Heart left ventricle (tissue), 16 donors: ENCODE measurements at regions not wholly inside any gene's neighbourhood (a gene's known extent, or its start where the extent isn't known, plus 50 kb on each side); places are given as distances from the start of the nearest gene placed in this dataset.

Source experiments
- ATAC-seq, 4 donors: fragments of 200-7000 bp; cut with Tn5 transposase; one replicate each; pipeline ENCODE4 v1.9.1; 2020 to 2022; ENCODE audit warnings: moderate library complexity in 4 of 4, mild to moderate bottlenecking in 3 of 4, moderate number of reproducible peaks in 1 of 4
- DNase-seq, 5 donors: peaks; one replicate each; pipeline ENCODE4 v3.0.0-alpha.2; 2020
- H3K27ac ChIP-seq, 12 donors: fragments of 200-600 bp; sonication (generic) in 4 of 12; one replicate each; pipeline versions ENCODE4 v1.5.0 to v1.8.0; 2016 to 2022; ENCODE audit warnings: mild to moderate bottlenecking in 2 of 12
- H3K27me3 ChIP-seq, 9 donors: fragments of 200-600 bp; sonication (generic) in 2 of 9; one replicate each; pipeline versions ENCODE4 v1.5.1 to v1.8.0; 2016 to 2022; ENCODE audit warnings: mild to moderate bottlenecking in 3 of 9
- H3K36me3 ChIP-seq, 9 donors: fragments of 200-600 bp; sonication (generic) in 2 of 9; one replicate each; pipeline versions ENCODE4 v1.5.0 to v1.8.0; 2018 to 2022; ENCODE audit warnings: mild to moderate bottlenecking in 2 of 9
- H3K4me1 ChIP-seq, 12 donors: fragments of 200-600 bp; sonication (generic) in 4 of 12; one replicate each; pipeline versions ENCODE4 v1.5.0 to v1.8.0; 2016 to 2022; ENCODE audit warnings: mild to moderate bottlenecking in 3 of 12
- H3K4me3 ChIP-seq, 12 donors: fragments of 200-600 bp; sonication (generic) in 4 of 12; one replicate each; pipeline versions ENCODE4 v1.5.0 to v1.8.0; 2017 to 2022; ENCODE audit warnings: mild to moderate bottlenecking in 9 of 12, moderate library complexity in 4 of 12
- H3K9me3 ChIP-seq, 12 donors: fragments of 200-600 bp; sonication (generic) in 4 of 12; one replicate each; pipeline versions ENCODE4 v1.5.0 to v1.8.0; 2016 to 2022; ENCODE audit warnings: mild to moderate bottlenecking in 1 of 12
- CTCF ChIP-seq, 12 donors: fragments of 200-600 bp; sonication (generic) in 4 of 12; IDR thresholded peaks; one replicate each; pipeline versions ENCODE4 v1.5.0 to v1.8.0; 2018 to 2022; ENCODE audit warnings: antibody characterized with exemption in 12 of 12, mild to moderate bottlenecking in 5 of 12
- POLR2A ChIP-seq, 2 donors: fragments of 450-650 bp; IDR thresholded peaks; one replicate each; pipeline ENCODE4 v1.6.1; 2017; ENCODE audit warnings: antibody characterized with exemption in 2 of 2, mild to moderate bottlenecking in 2 of 2, moderate library complexity in 2 of 2
- WGBS, 4 donors: extraction: QIAGEN DNeasy Blood & Tissue Kit in 2 of 4; methylation state at CpG; one replicate each; pipeline versions ENCODE4 v1.1.5 to v1.1.7; 2013 to 2018; 5-methylcytosine and 5-hydroxymethylcytosine counted together
- intact Hi-C, 10 donors: fragments of 100-400 bp; cut with DNase I; formaldehyde crosslinking; loops; one replicate each; pipeline versions ENCODE4 v1.11.1 to v1.14.2; 2022
- donor health status: ischemic (EF 13 %, LVEDD 7.1; RV severe dilation, severe dysfunction).
- donor health status: healthy with polysubstance abuse.
- donor health status: DM: no; HTN: yes; CAD: no.
- donor health status: DM: no; HTN: no; CAD: no.
- donor health status: ischemic (EF 25% LVEDD 6.9; RV normal size, moderate dysfunction).
- donor health status: ischemic (EF 25% LVEDD 5.7; RV mildly dilated, moderate dysfunction).
- donor health status: healthy.
- donor health status: DM: yes; HTN: yes; CAD: no.
- donor health status: ischemic (EF 35%, LVEDD 5.7; RV mildly dilated, moderate dysfunction).
- donor health status: nonischemic (EF 11% LVEDD 7.7; RV severe dilation, severe dysfunction).
- donor health status: DM: yes; HTN: yes; CAD: no.
- donor health status: PGD.
- donor health status: ischemic (EF 29% LVEDD 5.4; RV normal size, mild dysfunction).
- donor health status: nonischemic (EF 23%, LVEDD 6.1; RV moderate dilation, normal function).

- Histone ChIP-seq H3K27me3 (peaks cover 0 to 1% (median 0%) of the 10 kb centered on the region in 9 donors), H3K36me3 (no peaks in the 10 kb centered on the region), H3K27ac (no peak overlapping the region), H3K4me3 (no peak overlapping the region), H3K9me3 (no peaks in the 10 kb centered on the region), H3K4me1 (no peaks in the 10 kb centered on the region)
- 96 to 100% (median 99%) methylated on average over 1 of the region's 1 CpG for WGBS, 4 donors
- DNase-seq (no peak), ATAC-seq (no peak)
- intact Hi-C loops: no loop called here
- TF ChIP-seq POLR2A (IDR thresholded peaks at IDR 0.05): no peak
- no peak for TF ChIP-seq CTCF (IDR thresholded peaks at IDR 0.05)
Measured at GRCh38 chr2:6741229-6741628, 124.5 kb downstream of the CMPK2 start.

- DNase-seq (no peak), ATAC-seq (no peak)
- Histone ChIP-seq H3K4me3 (no peak overlapping the region), H3K9me3 (no peaks in the 10 kb centered on the region), H3K36me3 (no peaks in the 10 kb centered on the region), H3K4me1 (no peaks in the 10 kb centered on the region), H3K27me3 (peaks cover 0 to 5% (median 0%) of the 10 kb centered on the region in 9 donors), H3K27ac (no peak overlapping the region)
- intact Hi-C loops: no loop called here
- 69 to 76% (median 73%) methylated on average over 4 of the region's 4 CpGs for WGBS, 4 donors
- no peak for TF ChIP-seq CTCF (IDR thresholded peaks at IDR 0.05)
- TF ChIP-seq POLR2A (IDR thresholded peaks at IDR 0.05): no peak
Measured at GRCh38 chr2:6744038-6744437, 121.7 kb downstream of the CMPK2 start.

GRCh38 chr2:6747433-6747832 lies 118.3 kb downstream of the CMPK2 start:
- WGBS, 4 donors: 61 to 74% (median 71%) methylated on average over 1 of the region's 1 CpG
- Histone ChIP-seq H3K27me3 (peaks cover 0 to 8% (median 0%) of the 10 kb centered on the region in 9 donors), H3K4me3 (no peak overlapping the region), H3K9me3 (no peaks in the 10 kb centered on the region), H3K27ac (no peak overlapping the region), H3K36me3 (no peaks in the 10 kb centered on the region), H3K4me1 (peaks cover 0 to 9% (median 0%) of the 10 kb centered on the region in 12 donors)
- no peak for TF ChIP-seq CTCF (IDR thresholded peaks at IDR 0.05)
- no peak for TF ChIP-seq POLR2A (IDR thresholded peaks at IDR 0.05)
- ATAC-seq (no peak), DNase-seq (no peak)
- intact Hi-C loops: no loop called here

- peaks cover 0 to 9% (median 0%) of the 10 kb centered on the region in 12 donors for H3K4me1 ChIP-seq
- no peak for TF ChIP-seq POLR2A (IDR thresholded peaks at IDR 0.05)
- no peak for TF ChIP-seq CTCF (IDR thresholded peaks at IDR 0.05)
- H3K27ac ChIP-seq: no peak overlapping the region
- intact Hi-C loops: no loop called here
- no peak for ATAC-seq
- no peak for DNase-seq
- H3K36me3 ChIP-seq: no peaks in the 10 kb centered on the region
- 54 to 57% (median 55%) methylated on average over 8 of the region's 8 CpGs for WGBS, 4 donors
- H3K27me3 ChIP-seq: peaks cover 0 to 13% (median 0%) of the 10 kb centered on the region in 9 donors
- H3K4me3 ChIP-seq: no peak overlapping the region
- H3K9me3 ChIP-seq: no peaks in the 10 kb centered on the region
Measured at GRCh38 chr2:6748406-6749067, 117.2 kb downstream of the CMPK2 start.
